GM19468 (cell line): ENCODE measurements at regions not wholly inside any gene's neighbourhood (a gene's known extent, or its start where the extent isn't known, plus 50 kb on each side); places are given as distances from the start of the nearest gene placed in this dataset.
"Not testable (repeated sequence)": the region's sequence is repeated elsewhere in the genome, so short reads cannot be mapped to it uniquely, and the experiment has no call there.

Experiments used
- ATAC-seq: cut with Tn5 transposase; IDR thresholded peaks from one replicate; pipeline ENCODE4 v1.9.1; 2021; ENCODE audit warnings: mild to moderate bottlenecking, moderate library complexity, moderate number of reproducible peaks; ENCODE audit not compliant: unreplicated experiment; ENCODE audit errors: extremely low read depth

GRCh38 chr13:73190477-73190876 lies 131.7 kb downstream of the KLF5 start:
- ATAC-seq = no peak

- ATAC-seq = no peak
Observed at GRCh38 chr13:73189776-73190175, 131.0 kb downstream of the KLF5 start.

GRCh38 chr13:73189362-73189761 lies 130.6 kb downstream of the KLF5 start:
- ATAC-seq = no peak

GRCh38 chr13:73187106-73187505 lies 128.3 kb downstream of the KLF5 start:
- no peak for ATAC-seq

- no peak for ATAC-seq
Observed at GRCh38 chr13:73179650-73180274, 121.0 kb downstream of the KLF5 start.

- ATAC-seq = no peak
Observed at GRCh38 chr13:73177916-73178565, 119.2 kb downstream of the KLF5 start.

GRCh38 chr13:73177017-73177416 lies 118.2 kb downstream of the KLF5 start:
- no peak for ATAC-seq

GRCh38 chr13:73174521-73175010 lies 115.8 kb downstream of the KLF5 start:
- ATAC-seq = no peak

- ATAC-seq = no peak
Observed at GRCh38 chr13:73173279-73173811, 114.5 kb downstream of the KLF5 start.

- ATAC-seq = no peak
Observed at GRCh38 chr13:73171926-73172325, 113.1 kb downstream of the KLF5 start.

- no peak for ATAC-seq
Observed at GRCh38 chr13:73171271-73171682, 112.5 kb downstream of the KLF5 start.

GRCh38 chr13:73169971-73170370 lies 111.2 kb downstream of the KLF5 start:
- no peak for ATAC-seq

GRCh38 chr13:73168953-73169401 lies 110.2 kb downstream of the KLF5 start:
- ATAC-seq = no peak

- no peak for ATAC-seq
Observed at GRCh38 chr13:73168226-73168952, 109.6 kb downstream of the KLF5 start.

GRCh38 chr13:73167028-73167820 lies 108.4 kb downstream of the KLF5 start:
- no peak for ATAC-seq

GRCh38 chr13:73166204-73166603 lies 107.4 kb downstream of the KLF5 start:
- ATAC-seq = no peak

- ATAC-seq = no peak
Observed at GRCh38 chr13:73162912-73163911, 104.4 kb downstream of the KLF5 start.

GRCh38 chr13:73160371-73161031 lies 101.7 kb downstream of the KLF5 start:
- not testable (repeated sequence) for ATAC-seq
